ENCODE measurements at regions not wholly inside any gene's neighbourhood (a gene's known extent, or its start where the extent isn't known, plus 50 kb on each side); places are given as distances from the start of the nearest gene placed in this dataset.
"Not testable (repeated sequence)": the region's sequence is repeated elsewhere in the genome, so short reads cannot be mapped to it uniquely, and the experiment has no call there.

DNA sequence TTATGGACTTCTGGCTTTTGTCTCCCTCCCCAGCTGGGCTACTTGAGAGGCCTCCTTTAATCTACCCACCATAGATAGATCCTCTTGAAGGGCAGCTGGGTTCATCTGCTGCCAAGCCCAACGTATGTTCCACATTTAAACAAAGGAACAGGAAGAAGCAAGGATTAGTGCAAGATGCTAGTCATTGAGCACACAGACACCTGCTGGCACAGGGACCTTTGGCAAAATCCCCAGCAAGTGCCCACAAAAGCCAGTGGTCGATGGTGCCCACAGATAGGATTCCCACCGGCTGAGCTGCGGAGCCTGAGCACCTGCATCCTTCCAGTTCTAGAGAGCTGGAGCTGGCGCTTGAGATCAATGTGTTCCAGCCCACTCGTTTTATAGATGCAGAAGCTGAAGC lies 57.7 kb upstream of the SHB start:
- DNase-seq (ENCODE audit: low spot score), result no peak

DNA sequence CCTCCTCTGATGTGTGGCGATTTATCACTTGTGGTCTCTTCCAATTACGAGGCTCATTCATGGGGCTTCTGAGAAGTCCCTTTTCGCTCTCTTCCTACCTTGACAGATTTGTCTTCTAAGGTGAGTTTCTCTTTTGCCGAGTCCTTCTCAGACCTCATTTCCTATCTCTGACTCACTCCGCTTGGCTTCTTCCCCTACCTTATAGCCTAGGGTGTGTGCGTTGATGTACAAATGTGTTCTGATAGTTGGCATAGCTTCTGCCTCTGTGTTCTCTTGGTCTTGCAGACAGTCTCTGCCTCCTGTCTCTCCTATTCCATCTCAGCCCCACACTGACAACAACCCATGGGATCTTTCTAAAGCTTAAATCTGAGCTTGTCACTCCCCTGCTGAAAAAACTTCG lies 56.9 kb upstream of the SHB start:
- DNase-seq (ENCODE audit: low spot score), result no peak

DNA sequence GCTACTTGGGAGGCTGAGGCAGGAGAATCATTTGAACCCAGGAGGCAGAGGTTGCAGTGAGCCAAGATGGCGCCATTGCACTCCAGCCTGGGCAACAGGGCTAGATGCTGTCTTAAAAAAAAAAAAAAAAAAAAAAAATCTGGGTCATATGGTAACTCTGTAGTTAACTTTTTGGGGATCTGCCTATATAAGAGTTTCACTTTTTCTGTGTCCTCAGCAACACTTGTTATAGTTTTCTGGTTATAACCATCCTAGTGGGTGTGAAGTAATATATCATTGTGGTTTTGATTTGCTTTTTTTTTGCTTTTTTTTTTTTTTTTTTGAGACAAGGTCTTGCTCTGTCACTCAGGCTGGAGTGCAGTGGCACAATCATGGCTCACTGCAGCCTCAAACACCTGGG lies 54.3 kb upstream of the SHB start:
- not testable (repeated sequence) for DNase-seq (ENCODE audit: low spot score)

DNA sequence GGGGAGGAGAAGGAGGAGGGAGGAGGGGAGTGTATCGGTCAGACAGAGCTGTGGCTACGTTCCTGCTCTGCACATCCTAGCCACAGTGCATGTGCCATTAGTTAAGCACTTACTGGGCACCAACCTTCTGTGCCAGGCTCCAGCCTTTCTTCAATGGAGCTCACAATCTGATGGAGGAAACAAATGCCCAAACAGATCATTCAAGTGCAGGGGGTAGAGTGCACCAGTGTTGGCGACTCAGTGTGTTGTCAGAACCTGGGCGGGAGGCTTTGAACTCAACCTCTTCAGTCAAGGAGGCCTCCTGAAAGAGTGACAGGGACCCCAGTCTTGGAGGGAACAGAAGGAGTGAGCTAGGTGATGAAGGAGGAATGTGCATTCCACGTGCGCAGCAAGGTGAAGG lies 51.9 kb upstream of the SHB start:
- no peak for DNase-seq (ENCODE audit: low spot score)

DNA sequence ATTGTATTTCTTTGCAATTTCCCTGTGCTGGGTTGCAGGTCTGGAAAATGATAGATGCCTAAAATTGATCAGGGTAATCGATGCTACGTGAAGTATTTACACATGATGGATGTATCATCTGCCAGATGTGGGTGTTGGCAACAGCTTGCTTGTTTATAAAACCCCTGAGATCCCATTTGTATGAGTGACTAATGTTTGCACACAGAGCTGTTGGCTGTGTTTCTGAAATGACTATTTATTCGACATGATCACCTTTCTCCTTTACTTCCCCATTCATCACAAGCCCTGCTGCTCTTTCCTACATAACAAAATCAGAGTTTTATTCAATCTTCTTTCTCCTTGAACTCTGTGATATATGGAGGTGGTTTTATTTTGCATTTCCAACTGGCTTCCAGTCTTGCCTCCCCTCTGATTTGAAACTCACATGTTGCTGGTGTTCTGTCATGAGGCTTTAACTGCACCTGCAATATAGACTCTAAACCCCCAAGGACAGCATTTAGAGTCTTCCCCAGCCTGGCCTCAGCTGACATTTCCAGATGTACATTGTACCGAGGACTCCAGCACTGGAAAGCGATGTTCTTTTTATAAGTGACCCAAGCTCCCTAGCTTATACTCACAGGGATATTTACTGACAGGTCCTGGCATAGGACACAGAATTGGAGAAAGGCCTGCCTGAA lies 50.7 kb upstream of the SHB start:
- DNase-seq (ENCODE audit: low spot score), result no peak

DNA sequence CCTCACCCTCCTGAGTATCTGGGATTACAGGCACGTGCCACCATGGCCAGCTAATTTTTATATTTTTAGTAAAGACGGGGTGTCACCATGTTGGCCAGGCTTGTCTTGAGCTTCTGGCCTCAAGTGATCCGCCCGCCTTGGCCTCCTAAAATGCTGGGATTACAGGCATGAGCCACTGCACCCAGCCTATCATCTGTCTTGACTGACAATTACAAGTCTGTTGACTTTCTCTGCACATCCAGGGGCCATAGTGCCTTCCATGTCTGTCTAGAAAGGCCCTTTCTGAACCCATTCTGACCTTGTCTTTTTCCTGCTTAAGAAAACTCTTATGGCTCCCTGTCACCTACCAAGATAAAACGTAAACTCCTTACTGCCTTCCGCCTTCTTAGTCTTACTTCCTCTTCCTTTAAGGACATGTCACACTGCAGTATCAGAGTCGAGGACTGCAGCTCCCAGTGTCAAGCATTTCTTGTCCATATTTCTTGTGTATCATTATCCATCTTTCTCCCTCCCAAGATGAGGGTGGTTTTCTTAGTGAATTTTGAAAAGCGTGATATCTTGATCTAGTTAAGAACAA lies 49.9 kb upstream of the SHB start:
- DNase-seq (ENCODE audit: low spot score), result no peak

All from AG08395 (cell line).